Hepatocyte (in vitro differentiated cells): ENCODE measurements at regions not wholly inside any gene's neighbourhood (a gene's known extent, or its start where the extent isn't known, plus 50 kb on each side); places are given as distances from the start of the nearest gene placed in this dataset.

ENCODE experiments used
- EZH2 ChIP-seq: fragments of 200-600 bp; sonication (generic); IDR thresholded peaks from 2 replicates; pipeline ENCODE4 v1.6.1; 2016; ENCODE audit warnings: antibody characterized with exemption, mild to moderate bottlenecking, borderline replicate concordance
- EZH2phosphoT487 ChIP-seq: fragments of 200-600 bp; sonication (generic); IDR thresholded peaks from one replicate; pipeline ENCODE4 v1.6.1; 2018; ENCODE audit warnings: antibody characterized with exemption, mild to moderate bottlenecking, low read depth, moderate library complexity; ENCODE audit not compliant: unreplicated experiment, severe bottlenecking
- TF ChIP-seq, protein P1 (sequence below): fragments of 200-600 bp; sonication (generic); IDR thresholded peaks from 2 replicates; pipeline ENCODE4 v1.5.1; 2016; ENCODE audit warnings: antibody characterized with exemption, mild to moderate bottlenecking; ENCODE audit not compliant: poor library complexity

DNA sequence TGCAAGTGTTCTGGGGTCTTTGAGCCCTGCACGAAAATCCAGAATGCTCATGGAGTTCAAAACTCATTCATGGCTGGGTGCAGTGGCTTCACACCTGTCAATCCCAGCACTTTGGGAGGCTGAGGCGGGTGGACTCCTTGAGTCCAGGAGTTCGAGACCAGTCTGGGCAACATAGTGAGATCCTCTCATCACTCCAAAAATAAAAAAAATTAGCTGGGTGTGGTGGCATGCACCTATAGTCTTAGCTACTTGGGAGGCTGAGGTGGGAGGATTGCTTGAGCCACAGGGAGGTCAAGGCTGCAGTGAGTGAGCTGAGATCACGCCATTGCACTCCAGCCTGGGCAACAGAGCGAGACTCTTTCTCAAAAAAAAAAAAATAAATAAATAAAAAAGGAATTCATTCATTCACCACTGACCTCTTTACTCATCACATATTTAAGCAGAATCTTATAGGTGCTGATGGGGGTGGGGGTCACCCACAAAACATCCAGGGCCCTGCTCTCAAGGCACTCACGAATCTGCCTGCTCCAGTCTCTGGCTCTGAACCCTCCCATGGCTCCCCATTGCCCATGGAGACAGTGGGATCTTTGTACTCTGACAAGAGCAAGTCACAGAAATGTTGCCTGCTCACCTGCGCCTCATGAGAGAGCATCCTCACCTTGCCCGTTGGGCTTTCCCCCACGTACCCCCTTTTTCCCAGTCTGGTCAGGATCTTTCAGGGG, 76.7 kb upstream of the IER5L start:
- TF ChIP-seq, protein P1, sequence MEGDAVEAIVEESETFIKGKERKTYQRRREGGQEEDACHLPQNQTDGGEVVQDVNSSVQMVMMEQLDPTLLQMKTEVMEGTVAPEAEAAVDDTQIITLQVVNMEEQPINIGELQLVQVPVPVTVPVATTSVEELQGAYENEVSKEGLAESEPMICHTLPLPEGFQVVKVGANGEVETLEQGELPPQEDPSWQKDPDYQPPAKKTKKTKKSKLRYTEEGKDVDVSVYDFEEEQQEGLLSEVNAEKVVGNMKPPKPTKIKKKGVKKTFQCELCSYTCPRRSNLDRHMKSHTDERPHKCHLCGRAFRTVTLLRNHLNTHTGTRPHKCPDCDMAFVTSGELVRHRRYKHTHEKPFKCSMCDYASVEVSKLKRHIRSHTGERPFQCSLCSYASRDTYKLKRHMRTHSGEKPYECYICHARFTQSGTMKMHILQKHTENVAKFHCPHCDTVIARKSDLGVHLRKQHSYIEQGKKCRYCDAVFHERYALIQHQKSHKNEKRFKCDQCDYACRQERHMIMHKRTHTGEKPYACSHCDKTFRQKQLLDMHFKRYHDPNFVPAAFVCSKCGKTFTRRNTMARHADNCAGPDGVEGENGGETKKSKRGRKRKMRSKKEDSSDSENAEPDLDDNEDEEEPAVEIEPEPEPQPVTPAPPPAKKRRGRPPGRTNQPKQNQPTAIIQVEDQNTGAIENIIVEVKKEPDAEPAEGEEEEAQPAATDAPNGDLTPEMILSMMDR, result no peak
- TF ChIP-seq EZH2 (no peak), EZH2phosphoT487 (no peak)
